RWPE2 (cell line): ENCODE measurements at regions not wholly inside any gene's neighbourhood (a gene's known extent, or its start where the extent isn't known, plus 50 kb on each side); places are given as distances from the start of the nearest gene placed in this dataset.

Experiments
- ATAC-seq: fragments of 200-7000 bp; cut with Tn5 transposase; 3 replicates; pipeline ENCODE4 v1.9.1; 2021; ENCODE audit warnings: low read depth
- DNase-seq: peaks from one replicate; pipeline ENCODE4 v3.0.0-alpha.2; 2020; ENCODE audit warnings: low spot score
- H3K27ac ChIP-seq: fragments of 450-650 bp; 2 replicates; pipeline ENCODE4 v1.5.1; 2017; ENCODE audit warnings: mild to moderate bottlenecking; ENCODE audit not compliant: poor library complexity, severe bottlenecking
- H3K27me3 ChIP-seq: fragments of 250-450 bp; sonication (Bioruptor Pico); 2 replicates; pipeline ENCODE4 v1.5.1; 2021; ENCODE audit warnings: mild to moderate bottlenecking, moderate library complexity; ENCODE audit not compliant: insufficient read depth, poor library complexity, severe bottlenecking
- H3K36me3 ChIP-seq: fragments of 250-450 bp; sonication (Bioruptor Pico); 2 replicates; pipeline ENCODE4 v1.5.1; 2020; ENCODE audit warnings: low read depth, mild to moderate bottlenecking, moderate library complexity
- H3K4me1 ChIP-seq: fragments of 250-450 bp; sonication (Bioruptor Pico); 2 replicates; pipeline ENCODE4 v1.5.1; 2021; ENCODE audit warnings: mild to moderate bottlenecking, moderate library complexity; ENCODE audit not compliant: insufficient read depth, poor library complexity, severe bottlenecking
- H3K4me3 ChIP-seq: fragments of 250-450 bp; sonication (Bioruptor Pico); 2 replicates; pipeline ENCODE4 v1.5.1; 2021; ENCODE audit warnings: mild to moderate bottlenecking, moderate library complexity; ENCODE audit not compliant: severe bottlenecking
- H3K9me3 ChIP-seq: fragments of 250-450 bp; sonication (Bioruptor Pico); 2 replicates; pipeline ENCODE4 v1.5.1; 2021; ENCODE audit warnings: mild to moderate bottlenecking, moderate library complexity; ENCODE audit not compliant: severe bottlenecking
- TF ChIP-seq, protein P1 (sequence below): fragments of 450-650 bp; IDR thresholded peaks from one replicate; pipeline ENCODE4 v1.5.1; 2017; ENCODE audit warnings: mild to moderate bottlenecking, moderate library complexity; ENCODE audit not compliant: poor library complexity, severe bottlenecking

DNA sequence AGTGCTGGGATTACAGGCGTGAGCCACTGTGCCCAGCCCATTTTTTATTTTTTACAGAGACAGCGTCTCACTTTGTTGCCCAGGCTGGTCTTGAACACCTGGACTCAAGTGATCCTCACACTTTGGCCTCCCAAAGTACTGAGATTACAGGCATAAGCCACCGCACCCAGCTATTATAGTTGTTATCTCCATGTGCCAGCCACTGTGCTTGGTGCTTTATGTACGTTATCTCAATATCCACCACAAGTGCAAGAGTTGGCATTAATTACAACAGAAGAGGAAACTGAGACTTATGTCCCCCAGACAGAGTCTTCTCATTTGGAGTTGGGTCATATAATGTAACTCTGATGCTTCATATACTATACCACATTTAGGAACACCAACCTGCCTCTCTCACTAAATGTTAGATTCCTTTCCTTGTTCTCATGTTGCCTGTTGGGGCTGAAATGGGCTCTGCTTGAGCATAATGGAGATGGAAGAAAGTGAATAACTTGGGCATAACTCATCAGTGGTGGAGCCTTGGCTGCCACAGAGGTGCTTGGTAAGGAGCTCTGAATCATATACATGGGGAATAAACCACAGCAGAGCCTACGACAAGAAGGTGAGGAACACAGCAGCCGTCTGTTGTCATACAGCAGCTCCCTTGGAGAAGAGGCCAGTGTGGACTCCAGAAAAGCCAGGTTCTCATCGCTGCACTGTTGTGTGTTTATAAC is 84.3 kb downstream of the SPRY1 start:
- no peak overlapping the region for H3K27ac ChIP-seq
- TF ChIP-seq, protein P1, sequence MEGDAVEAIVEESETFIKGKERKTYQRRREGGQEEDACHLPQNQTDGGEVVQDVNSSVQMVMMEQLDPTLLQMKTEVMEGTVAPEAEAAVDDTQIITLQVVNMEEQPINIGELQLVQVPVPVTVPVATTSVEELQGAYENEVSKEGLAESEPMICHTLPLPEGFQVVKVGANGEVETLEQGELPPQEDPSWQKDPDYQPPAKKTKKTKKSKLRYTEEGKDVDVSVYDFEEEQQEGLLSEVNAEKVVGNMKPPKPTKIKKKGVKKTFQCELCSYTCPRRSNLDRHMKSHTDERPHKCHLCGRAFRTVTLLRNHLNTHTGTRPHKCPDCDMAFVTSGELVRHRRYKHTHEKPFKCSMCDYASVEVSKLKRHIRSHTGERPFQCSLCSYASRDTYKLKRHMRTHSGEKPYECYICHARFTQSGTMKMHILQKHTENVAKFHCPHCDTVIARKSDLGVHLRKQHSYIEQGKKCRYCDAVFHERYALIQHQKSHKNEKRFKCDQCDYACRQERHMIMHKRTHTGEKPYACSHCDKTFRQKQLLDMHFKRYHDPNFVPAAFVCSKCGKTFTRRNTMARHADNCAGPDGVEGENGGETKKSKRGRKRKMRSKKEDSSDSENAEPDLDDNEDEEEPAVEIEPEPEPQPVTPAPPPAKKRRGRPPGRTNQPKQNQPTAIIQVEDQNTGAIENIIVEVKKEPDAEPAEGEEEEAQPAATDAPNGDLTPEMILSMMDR: no peak
- peaks cover 13% of the 10 kb centered on the region for H3K4me1 ChIP-seq
- no peaks in the 10 kb centered on the region for H3K27me3 ChIP-seq
- H3K36me3 ChIP-seq: no peaks in the 10 kb centered on the region
- ATAC-seq: peak; percentile 88
- no peak overlapping the region for H3K4me3 ChIP-seq
- no peaks in the 10 kb centered on the region for H3K9me3 ChIP-seq
- DNase-seq: no peak

DNA sequence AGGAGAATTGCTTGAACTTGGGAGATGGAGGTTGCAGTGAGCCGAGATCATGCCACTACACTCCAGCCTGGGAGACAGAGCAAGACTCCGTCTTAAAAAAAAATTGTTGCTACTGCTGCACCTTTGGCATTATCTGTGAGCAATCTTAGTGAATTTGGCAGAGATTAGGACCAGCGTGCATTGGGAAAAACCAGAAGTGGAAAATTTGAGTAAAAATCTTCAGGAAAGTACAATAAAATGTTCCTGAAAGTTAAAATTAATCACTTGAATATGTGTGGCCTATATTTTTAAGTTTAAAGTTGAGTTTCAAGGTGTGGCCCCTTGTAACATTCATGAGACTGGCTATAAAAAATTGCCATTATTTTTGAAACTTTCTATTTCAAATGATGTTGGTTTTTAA is 85.1 kb downstream of the SPRY1 start:
- H3K36me3 ChIP-seq: no peaks in the 10 kb centered on the region
- no peak overlapping the region for H3K4me3 ChIP-seq
- no peaks in the 10 kb centered on the region for H3K9me3 ChIP-seq
- ATAC-seq (no peak), DNase-seq (no peak)
- peaks cover 13% of the 10 kb centered on the region for H3K4me1 ChIP-seq
- no peaks in the 10 kb centered on the region for H3K27me3 ChIP-seq
- no peak overlapping the region for H3K27ac ChIP-seq
- TF ChIP-seq, protein P1: no peak

DNA sequence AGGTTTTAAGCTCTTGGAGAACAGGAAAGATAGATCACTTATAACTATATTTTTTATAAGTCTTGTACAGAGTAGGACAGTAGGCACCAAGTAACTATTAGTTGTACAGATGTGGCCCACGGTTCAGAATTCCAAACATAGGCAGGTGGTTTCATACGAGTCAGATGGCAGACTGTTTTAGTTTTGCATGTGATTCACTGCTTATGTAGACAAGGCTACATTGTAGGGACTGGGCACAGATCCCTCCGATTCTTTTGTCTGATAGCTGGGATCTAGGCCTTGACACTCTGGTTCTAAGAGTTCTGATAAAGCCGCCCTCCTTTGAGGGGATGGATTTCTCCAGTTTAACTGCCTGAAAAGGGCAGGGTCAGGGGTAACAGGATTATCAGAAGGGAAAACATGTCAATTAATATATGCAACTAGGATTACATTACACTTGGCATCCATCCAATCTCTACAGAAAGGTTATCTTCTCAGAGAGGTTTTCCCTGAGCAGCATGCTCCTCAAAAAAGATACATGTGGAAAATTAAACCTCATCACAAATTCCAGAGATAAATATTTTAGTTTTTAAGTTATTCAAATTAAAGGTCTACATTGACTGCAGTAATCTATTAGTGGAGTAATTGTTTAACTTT is 87.8 kb downstream of the SPRY1 start:
- Histone ChIP-seq H3K9me3 (no peaks in the 10 kb centered on the region), H3K27ac (no peak overlapping the region), H3K4me1 (peaks cover 13% of the 10 kb centered on the region), H3K27me3 (no peaks in the 10 kb centered on the region), H3K36me3 (no peaks in the 10 kb centered on the region), H3K4me3 (no peak overlapping the region)
- TF ChIP-seq, protein P1: no peak
- DNase-seq (no peak), ATAC-seq (no peak)

DNA sequence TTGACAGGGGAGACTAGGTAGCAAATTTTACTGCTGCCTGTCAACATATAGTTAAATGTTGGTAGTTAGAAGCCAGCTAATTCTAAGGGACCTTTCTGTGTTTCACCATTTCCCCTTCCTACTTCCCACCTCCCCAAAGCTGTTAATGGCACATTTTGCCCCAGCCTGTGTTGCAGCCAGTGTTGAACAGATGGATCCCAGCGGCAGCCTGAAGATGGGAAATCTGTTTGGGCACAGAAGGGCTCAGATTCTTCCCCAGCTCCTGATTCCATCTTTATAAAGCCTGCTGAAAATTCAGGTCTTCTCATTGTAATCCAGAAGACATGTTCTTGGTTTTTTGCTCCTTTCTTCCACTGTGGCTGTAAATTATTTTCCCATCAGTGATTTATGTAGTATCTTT is 89.0 kb downstream of the SPRY1 start:
- Histone ChIP-seq H3K9me3 (no peaks in the 10 kb centered on the region), H3K27ac (no peak overlapping the region), H3K36me3 (no peaks in the 10 kb centered on the region), H3K4me1 (peaks cover 6% of the 10 kb centered on the region), H3K4me3 (no peak overlapping the region), H3K27me3 (no peaks in the 10 kb centered on the region)
- ATAC-seq (no peak), DNase-seq (no peak)
- TF ChIP-seq, protein P1: no peak

DNA sequence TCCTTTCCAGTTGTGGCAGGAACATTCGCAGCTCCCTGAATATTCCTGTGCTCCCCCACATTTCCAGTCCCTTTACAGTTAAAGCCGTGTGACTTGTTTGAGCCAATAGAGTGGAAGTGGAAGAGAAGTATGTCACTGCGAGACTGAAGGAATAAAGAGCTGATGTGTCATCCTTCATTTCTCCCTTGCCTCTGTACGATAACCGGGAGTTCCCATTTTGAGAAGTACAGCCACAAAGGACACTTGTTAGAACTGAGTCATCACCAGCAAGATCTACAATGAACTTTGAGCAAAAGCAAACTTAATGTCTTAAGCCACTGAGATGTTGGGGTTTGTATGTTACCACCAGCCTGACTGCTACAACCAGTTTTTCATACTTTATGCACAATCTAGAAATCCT is 92.3 kb downstream of the SPRY1 start:
- DNase-seq: no peak
- Histone ChIP-seq H3K36me3 (no peaks in the 10 kb centered on the region), H3K27ac (no peak overlapping the region), H3K9me3 (no peaks in the 10 kb centered on the region), H3K4me1 (peaks cover 3% of the 10 kb centered on the region), H3K27me3 (no peaks in the 10 kb centered on the region), H3K4me3 (no peak overlapping the region)
- TF ChIP-seq, protein P1: no peak
- peak; percentile 80 for ATAC-seq
